PC-9 (cell line): ENCODE measurements at regions not wholly inside any gene's neighbourhood (a gene's known extent, or its start where the extent isn't known, plus 50 kb on each side); places are given as distances from the start of the nearest gene placed in this dataset.

Experiments used
- BruUV-seq: library from RNA; stranded (reverse); fragments of 400-500 nt; replicated peaks from 2 replicates; lab custom pipeline; 2021; lab: Mats Ljungman, UMichigan
- CTCF ChIA-PET: fragments of 300-600 bp; sonication (Branson Sonifier 250); formaldehyde crosslinking; loops from one replicate; lab custom pipeline; 2022; ENCODE audit warnings: antibody characterized with exemption; lab: Charles Lee
- POLR2A ChIA-PET: fragments of 300-600 bp; sonication (Branson Sonifier 250); formaldehyde crosslinking; loops from one replicate; lab custom pipeline; 2022; ENCODE audit warnings: antibody characterized with exemption; ENCODE audit not compliant: unreplicated experiment; lab: Charles Lee
- DNase-seq, 2 experiments: peaks; one replicate each; pipeline versions ENCODE4 v3.0.0 to v3.0.0-alpha.2; 2015 to 2022; ENCODE audit warnings: mixed read lengths in 1 of 2
- H2AFZ ChIP-seq: fragments of 200-600 bp; sonication (generic); 2 replicates; pipeline ENCODE4 v1.8.1; 2017; ENCODE audit warnings: antibody characterized with exemption
- H3F3A ChIP-seq: fragments of 200-600 bp; sonication (generic); 2 replicates; pipeline ENCODE4 v1.8.1; 2017; ENCODE audit warnings: antibody characterized with exemption, mild to moderate bottlenecking, low read depth; ENCODE audit not compliant: insufficient read depth
- H3K27ac ChIP-seq: fragments of 200-600 bp; sonication (generic); 2 replicates; pipeline ENCODE4 v1.6.1; 2016; ENCODE audit warnings: mixed run types
- H3K27me3 ChIP-seq: fragments of 200-600 bp; sonication (generic); 2 replicates; pipeline ENCODE4 v1.6.1; 2016; ENCODE audit warnings: low read depth, mixed run types; ENCODE audit not compliant: insufficient read depth
- H3K36me3 ChIP-seq: fragments of 200-600 bp; sonication (generic); 2 replicates; pipeline ENCODE4 v1.6.1; 2016; ENCODE audit warnings: low read depth, mixed run types
- H3K4me1 ChIP-seq: fragments of 200-600 bp; sonication (generic); replicated peaks from 2 replicates; pipeline ENCODE4 v1.6.1; 2016; ENCODE audit warnings: mixed run types; ENCODE audit not compliant: insufficient read depth
- H3K4me2 ChIP-seq: fragments of 200-600 bp; sonication (generic); 2 replicates; pipeline ENCODE4 v1.6.1; 2017; ENCODE audit warnings: mixed run types
- H3K4me3 ChIP-seq: fragments of 200-600 bp; sonication (generic); 2 replicates; pipeline ENCODE4 v1.6.1; 2016; ENCODE audit warnings: mixed run types
- H3K79me2 ChIP-seq: fragments of 200-600 bp; sonication (generic); 2 replicates; pipeline ENCODE4 v1.6.1; 2017; ENCODE audit warnings: low read depth, mixed run types
- H3K9me2 ChIP-seq: fragments of 200-600 bp; sonication (generic); 2 replicates; pipeline ENCODE4 v1.8.1; 2017; ENCODE audit warnings: mild to moderate bottlenecking; ENCODE audit not compliant: insufficient read depth
- H3K9me3 ChIP-seq: fragments of 200-600 bp; sonication (generic); 2 replicates; pipeline ENCODE4 v1.8.1; 2016; ENCODE audit warnings: low read depth; ENCODE audit not compliant: insufficient read depth
- H4K20me1 ChIP-seq: fragments of 200-600 bp; sonication (generic); 2 replicates; pipeline ENCODE4 v1.8.1; 2017; ENCODE audit not compliant: insufficient read depth
- CTCF ChIP-seq: fragments of 200-600 bp; sonication (generic); conservative IDR thresholded peaks from 2 replicates; pipeline ENCODE4 v1.6.1; 2017; ENCODE audit warnings: mixed run types, antibody characterized with exemption, mild to moderate bottlenecking, moderate library complexity
- EZH2 ChIP-seq: fragments of 200-600 bp; sonication (generic); IDR thresholded peaks from 2 replicates; pipeline ENCODE4 v1.8.0; 2017; ENCODE audit warnings: antibody characterized with exemption, low read depth
- intact Hi-C: fragments of 100-400 bp; cut with micrococcal nuclease; formaldehyde crosslinking; loops from one replicate; pipeline ENCODE4 v1.10.0; 2022; ENCODE audit not compliant: unreplicated experiment

DNA sequence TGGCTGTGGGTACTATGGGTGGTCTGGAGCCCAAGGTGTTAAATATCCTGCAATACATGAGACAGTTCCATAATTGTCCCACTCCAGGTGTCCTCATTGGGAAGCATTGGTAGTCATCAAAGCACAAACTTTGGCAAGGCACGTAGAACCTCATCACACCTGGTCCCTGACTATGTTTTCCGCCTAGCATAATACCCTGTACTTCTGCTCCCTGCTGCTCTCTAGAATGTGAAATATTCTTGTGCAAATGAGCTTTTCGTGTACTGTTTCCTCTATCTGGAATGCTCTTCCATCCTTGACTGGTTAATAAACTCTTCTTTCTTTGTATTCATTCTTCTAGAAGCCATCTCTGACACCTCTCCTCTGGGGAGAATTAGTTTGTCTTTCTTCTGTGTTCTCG is 103.2 kb downstream of the EBLN2 start:
- no peaks in the 10 kb centered on the region for H3K36me3 ChIP-seq
- H3K9me2 ChIP-seq: no peaks in the 10 kb centered on the region
- CTCF ChIA-PET: no interaction called here
- peaks cover 22% of the 10 kb centered on the region; the same call in 1 of the 2 replicates for H3K27me3 ChIP-seq
- H3F3A ChIP-seq: no peaks in the 10 kb centered on the region
- no peak for DNase-seq
- H4K20me1 ChIP-seq: no peaks in the 10 kb centered on the region
- no peak overlapping the region for H2AFZ ChIP-seq
- H3K4me3 ChIP-seq: no peak overlapping the region
- no peaks in the 10 kb centered on the region for H3K79me2 ChIP-seq
- intact Hi-C loops: no loop called here
- BruUV-seq: no TSS peak
- TF ChIP-seq EZH2 (no peak), CTCF (no peak)
- no peak overlapping the region for H3K4me2 ChIP-seq
- H3K9me3 ChIP-seq: no peaks in the 10 kb centered on the region
- no peak overlapping the region for H3K27ac ChIP-seq
- no peaks in the 10 kb centered on the region for H3K4me1 ChIP-seq
- POLR2A ChIA-PET: no interaction called here

DNA sequence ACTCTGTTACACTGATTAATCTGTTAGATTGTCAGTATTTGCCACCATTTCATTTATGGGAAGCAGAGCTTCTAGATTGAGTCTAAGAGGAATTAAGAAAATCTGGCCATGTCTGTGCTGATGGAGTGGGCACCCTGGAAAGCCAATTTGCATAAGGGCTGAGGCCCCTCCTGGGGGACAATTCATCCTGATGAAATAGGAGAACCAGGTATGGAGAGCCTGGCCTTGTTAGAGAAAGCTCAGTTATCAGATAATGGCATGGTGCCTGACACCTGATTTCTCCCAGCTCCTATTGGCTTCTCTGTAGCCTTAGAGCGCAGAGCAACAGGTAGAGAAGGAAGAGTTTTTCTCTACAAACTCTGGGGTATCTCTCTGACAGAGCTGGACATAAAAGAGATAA is 114.2 kb downstream of the EBLN2 start:
- Histone ChIP-seq H3F3A (no peaks in the 10 kb centered on the region), H3K4me2 (no peak overlapping the region), H3K79me2 (no peaks in the 10 kb centered on the region), H3K4me3 (no peak overlapping the region), H3K9me2 (no peaks in the 10 kb centered on the region), H3K27ac (no peak overlapping the region), H3K4me1 (no peaks in the 10 kb centered on the region), H3K9me3 (no peaks in the 10 kb centered on the region), H2AFZ (no peak overlapping the region), H4K20me1 (no peaks in the 10 kb centered on the region), H3K27me3 (peaks cover 19% of the 10 kb centered on the region), H3K36me3 (no peaks in the 10 kb centered on the region)
- POLR2A ChIA-PET: no interaction called here
- TF ChIP-seq CTCF (no peak), EZH2 (no peak)
- no TSS peak for BruUV-seq
- CTCF ChIA-PET: interaction anchor here (0.5 kb wide), 1 partner anchor 11 kb away, joined by 7 read pairs; no protein-coding TSS in a partner anchor
- intact Hi-C loops: no loop called here
- no peak for DNase-seq

DNA sequence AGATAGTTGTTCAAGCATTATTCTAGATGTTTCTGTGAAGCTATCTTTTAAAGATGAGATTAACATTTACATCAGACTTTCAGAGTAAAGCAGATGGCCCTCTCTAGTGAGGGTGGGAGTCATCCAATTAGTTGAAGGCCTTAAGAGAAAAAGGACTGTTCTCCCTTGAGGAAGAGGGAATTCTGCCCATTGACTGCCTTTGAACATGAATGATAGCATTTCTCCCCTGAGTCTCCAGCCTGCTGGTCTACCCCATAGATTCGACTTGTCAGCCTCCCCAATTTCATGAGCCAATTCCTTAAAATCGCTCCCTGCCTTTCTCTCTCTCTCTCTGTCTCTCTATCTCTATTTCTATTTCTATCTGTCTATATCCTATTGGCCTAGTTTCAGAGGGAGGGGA is 115.5 kb downstream of the EBLN2 start:
- Histone ChIP-seq H3K9me3 (no peaks in the 10 kb centered on the region), H4K20me1 (no peaks in the 10 kb centered on the region), H3K4me3 (no peak overlapping the region), H3K36me3 (no peaks in the 10 kb centered on the region), H3K9me2 (no peaks in the 10 kb centered on the region), H3K79me2 (no peaks in the 10 kb centered on the region), H3K27ac (no peak overlapping the region), H3F3A (no peaks in the 10 kb centered on the region), H3K4me1 (no peaks in the 10 kb centered on the region), H3K4me2 (no peak overlapping the region), H2AFZ (no peak overlapping the region), H3K27me3 (peaks cover 13% of the 10 kb centered on the region)
- CTCF ChIA-PET: no interaction called here
- intact Hi-C loops: no loop called here
- POLR2A ChIA-PET: no interaction called here
- TF ChIP-seq CTCF (no peak), EZH2 (no peak)
- BruUV-seq: no TSS peak
- no peak for DNase-seq
